Vagina (tissue), 2 donors: ENCODE measurements at regions not wholly inside any gene's neighbourhood (a gene's known extent, or its start where the extent isn't known, plus 50 kb on each side); places are given as distances from the start of the nearest gene placed in this dataset.

Experiments
- POLR2A ChIP-seq, 2 donors: fragments of 450-650 bp; IDR thresholded peaks; one replicate each; pipeline ENCODE4 v1.6.1; 2017; ENCODE audit warnings: antibody characterized with exemption in 2 of 2, mild to moderate bottlenecking in 2 of 2, moderate library complexity in 2 of 2
- POLR2AphosphoS5 ChIP-seq, 2 donors: sonication (generic); formaldehyde crosslinking; IDR thresholded peaks; one replicate each; pipeline ENCODE4 v1.9.0; 2017; ENCODE audit warnings: antibody characterized with exemption in 2 of 2, mild to moderate bottlenecking in 2 of 2, low read depth in 1 of 2; ENCODE audit not compliant: insufficient read depth in 1 of 2
- TF ChIP-seq, protein P1 (sequence below), 3 experiments: fragments of 450-650 bp in 2 of 3; fragments of 200-600 bp in 1 of 3; sonication (generic) in 1 of 3; IDR thresholded peaks; one replicate each; pipeline ENCODE4 v1.5.1; 2017 to 2019; ENCODE audit warnings: antibody characterized with exemption in 3 of 3, mild to moderate bottlenecking in 2 of 3, moderate library complexity in 2 of 3

DNA sequence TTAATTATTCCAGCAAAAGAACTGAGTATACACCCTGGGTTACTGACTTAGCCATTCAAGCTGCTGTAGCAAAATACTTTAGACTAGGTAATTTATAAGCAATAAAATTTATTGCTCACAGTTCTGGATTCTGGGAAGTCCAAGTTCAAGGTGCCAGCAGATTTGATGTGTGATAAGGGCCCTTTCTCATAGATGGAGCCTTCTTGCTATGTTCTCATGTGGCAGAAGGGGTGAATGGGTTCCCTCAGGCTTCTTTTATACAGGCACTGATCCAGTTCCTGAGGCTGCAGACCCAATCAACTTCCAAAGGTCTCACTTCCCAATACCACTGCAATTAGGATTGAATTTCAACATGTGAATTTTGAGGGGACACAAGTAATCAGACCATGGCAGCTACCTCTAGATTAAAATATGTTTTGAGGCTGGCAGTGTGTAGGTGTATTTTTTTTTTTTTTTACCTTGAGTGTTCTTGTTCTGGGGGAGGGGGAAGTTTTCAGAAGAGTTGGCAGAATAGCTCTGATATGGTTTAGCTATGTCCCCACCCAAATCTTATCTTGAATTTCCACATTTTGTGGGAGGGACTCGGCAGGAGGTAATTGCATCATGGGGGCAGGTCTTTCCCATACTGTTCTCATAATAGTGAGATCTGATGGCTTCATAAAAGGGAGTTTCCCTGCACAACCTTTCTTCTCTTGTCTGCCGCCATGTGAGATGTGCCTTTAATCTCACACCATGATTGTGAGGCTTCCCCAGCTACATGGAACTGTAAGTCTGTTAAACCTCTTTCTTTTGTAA lies 178.2 kb downstream of the RASSF9 start:
- TF ChIP-seq, protein P1, sequence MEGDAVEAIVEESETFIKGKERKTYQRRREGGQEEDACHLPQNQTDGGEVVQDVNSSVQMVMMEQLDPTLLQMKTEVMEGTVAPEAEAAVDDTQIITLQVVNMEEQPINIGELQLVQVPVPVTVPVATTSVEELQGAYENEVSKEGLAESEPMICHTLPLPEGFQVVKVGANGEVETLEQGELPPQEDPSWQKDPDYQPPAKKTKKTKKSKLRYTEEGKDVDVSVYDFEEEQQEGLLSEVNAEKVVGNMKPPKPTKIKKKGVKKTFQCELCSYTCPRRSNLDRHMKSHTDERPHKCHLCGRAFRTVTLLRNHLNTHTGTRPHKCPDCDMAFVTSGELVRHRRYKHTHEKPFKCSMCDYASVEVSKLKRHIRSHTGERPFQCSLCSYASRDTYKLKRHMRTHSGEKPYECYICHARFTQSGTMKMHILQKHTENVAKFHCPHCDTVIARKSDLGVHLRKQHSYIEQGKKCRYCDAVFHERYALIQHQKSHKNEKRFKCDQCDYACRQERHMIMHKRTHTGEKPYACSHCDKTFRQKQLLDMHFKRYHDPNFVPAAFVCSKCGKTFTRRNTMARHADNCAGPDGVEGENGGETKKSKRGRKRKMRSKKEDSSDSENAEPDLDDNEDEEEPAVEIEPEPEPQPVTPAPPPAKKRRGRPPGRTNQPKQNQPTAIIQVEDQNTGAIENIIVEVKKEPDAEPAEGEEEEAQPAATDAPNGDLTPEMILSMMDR (IDR thresholded peaks at IDR 0.05): no peak
- TF ChIP-seq POLR2A (IDR thresholded peaks at IDR 0.05) (no peak), POLR2AphosphoS5 (IDR thresholded peaks at IDR 0.05; ENCODE audit: insufficient read depth in 1 of 2, low read depth in 1 of 2) (no peak)
